ENCODE measurements at regions not wholly inside any gene's neighbourhood (a gene's known extent, or its start where the extent isn't known, plus 50 kb on each side); places are given as distances from the start of the nearest gene placed in this dataset.

- Histone ChIP-seq H3K27me3 (no peaks in the 10 kb centered on the region), H3K4me3 (no peak overlapping the region), H3K27ac (no peak overlapping the region), H3K4me1 (ENCODE audit: insufficient read depth) (no peaks in the 10 kb centered on the region), H3K9me3 (no peaks in the 10 kb centered on the region), H3K36me3 (no peaks in the 10 kb centered on the region)
- TF ChIP-seq EP300 (IDR thresholded peaks at IDR 0.05) (no peak), POLR2A (IDR thresholded peaks at IDR 0.05) (no peak)
- TF ChIP-seq, protein P1, sequence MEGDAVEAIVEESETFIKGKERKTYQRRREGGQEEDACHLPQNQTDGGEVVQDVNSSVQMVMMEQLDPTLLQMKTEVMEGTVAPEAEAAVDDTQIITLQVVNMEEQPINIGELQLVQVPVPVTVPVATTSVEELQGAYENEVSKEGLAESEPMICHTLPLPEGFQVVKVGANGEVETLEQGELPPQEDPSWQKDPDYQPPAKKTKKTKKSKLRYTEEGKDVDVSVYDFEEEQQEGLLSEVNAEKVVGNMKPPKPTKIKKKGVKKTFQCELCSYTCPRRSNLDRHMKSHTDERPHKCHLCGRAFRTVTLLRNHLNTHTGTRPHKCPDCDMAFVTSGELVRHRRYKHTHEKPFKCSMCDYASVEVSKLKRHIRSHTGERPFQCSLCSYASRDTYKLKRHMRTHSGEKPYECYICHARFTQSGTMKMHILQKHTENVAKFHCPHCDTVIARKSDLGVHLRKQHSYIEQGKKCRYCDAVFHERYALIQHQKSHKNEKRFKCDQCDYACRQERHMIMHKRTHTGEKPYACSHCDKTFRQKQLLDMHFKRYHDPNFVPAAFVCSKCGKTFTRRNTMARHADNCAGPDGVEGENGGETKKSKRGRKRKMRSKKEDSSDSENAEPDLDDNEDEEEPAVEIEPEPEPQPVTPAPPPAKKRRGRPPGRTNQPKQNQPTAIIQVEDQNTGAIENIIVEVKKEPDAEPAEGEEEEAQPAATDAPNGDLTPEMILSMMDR (IDR thresholded peaks at IDR 0.05) = no peak
- 84 to 88% (median 86%) methylated on average over 4 of the region's 4 CpGs for WGBS, 3 donors
- no peak for DNase-seq
- intact Hi-C loops (cut with DNase I) = no loop called here
Measured at GRCh38 chr11:97349201-97349600, 959.4 kb downstream of the JRKL start.

DNA sequence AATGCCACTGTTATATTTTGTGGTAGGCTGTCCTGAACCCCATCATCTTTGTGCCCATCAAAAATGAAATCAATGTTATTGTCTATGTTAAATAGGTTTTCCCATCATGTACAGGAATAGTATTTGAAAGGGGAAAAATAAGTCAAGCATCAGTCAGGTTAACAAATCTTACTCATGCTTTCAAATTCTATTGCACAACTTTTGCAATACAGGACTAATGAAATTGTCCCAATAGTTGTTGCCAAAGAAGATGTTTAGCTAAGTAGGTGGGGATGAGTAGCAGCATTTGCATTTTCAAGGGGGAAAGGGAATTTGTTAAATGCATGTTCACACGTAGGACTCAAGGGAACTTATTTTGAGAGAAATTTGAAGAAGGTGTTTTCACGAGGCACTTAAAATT lies 962.1 kb downstream of the JRKL start:
- no peaks in the 10 kb centered on the region for H3K27me3 ChIP-seq
- 22 to 64% (median 36%) methylated on average over 2 of the region's 2 CpGs for WGBS, 3 donors
- intact Hi-C loops (cut with DNase I) = no loop called here
- DNase-seq = no peak
- no peaks in the 10 kb centered on the region for H3K4me1 ChIP-seq (ENCODE audit: insufficient read depth)
- no peaks in the 10 kb centered on the region for H3K9me3 ChIP-seq
- no peak overlapping the region for H3K4me3 ChIP-seq
- TF ChIP-seq, protein P1 (IDR thresholded peaks at IDR 0.05) = no peak
- TF ChIP-seq POLR2A (IDR thresholded peaks at IDR 0.05) (no peak), EP300 (IDR thresholded peaks at IDR 0.05) (no peak)
- H3K36me3 ChIP-seq = no peaks in the 10 kb centered on the region
- H3K27ac ChIP-seq = no peak overlapping the region

DNA sequence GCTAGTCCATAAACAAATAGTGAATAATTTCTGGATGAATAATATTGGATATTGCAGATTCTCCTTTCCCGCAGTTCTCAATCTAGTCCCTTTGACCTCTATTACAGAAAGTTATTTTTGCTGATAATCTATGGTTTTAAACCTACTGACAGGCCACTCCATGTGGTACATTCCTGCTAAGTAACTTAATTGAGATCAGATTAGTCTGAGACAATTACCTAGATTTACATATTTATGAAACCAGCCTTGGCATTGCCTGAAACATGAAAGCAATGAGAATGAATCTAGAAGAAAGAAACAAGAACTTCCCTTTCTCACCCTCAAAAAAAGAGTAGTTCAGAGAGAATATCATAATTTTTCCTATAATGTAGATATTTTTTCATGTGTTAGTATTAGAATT lies 964.2 kb downstream of the JRKL start:
- WGBS, 3 donors = 81 to 91% (median 83%) methylated on average over 1 of the region's 1 CpG
- no peak for DNase-seq
- intact Hi-C loops (cut with DNase I) = no loop called here
- no peaks in the 10 kb centered on the region for H3K27me3 ChIP-seq
- no peaks in the 10 kb centered on the region for H3K36me3 ChIP-seq
- no peak overlapping the region for H3K4me3 ChIP-seq
- H3K4me1 ChIP-seq (ENCODE audit: insufficient read depth) = no peaks in the 10 kb centered on the region
- TF ChIP-seq POLR2A (IDR thresholded peaks at IDR 0.05) (no peak), EP300 (IDR thresholded peaks at IDR 0.05) (no peak)
- TF ChIP-seq, protein P1 (IDR thresholded peaks at IDR 0.05) = no peak
- H3K9me3 ChIP-seq = no peaks in the 10 kb centered on the region
- no peak overlapping the region for H3K27ac ChIP-seq

DNA sequence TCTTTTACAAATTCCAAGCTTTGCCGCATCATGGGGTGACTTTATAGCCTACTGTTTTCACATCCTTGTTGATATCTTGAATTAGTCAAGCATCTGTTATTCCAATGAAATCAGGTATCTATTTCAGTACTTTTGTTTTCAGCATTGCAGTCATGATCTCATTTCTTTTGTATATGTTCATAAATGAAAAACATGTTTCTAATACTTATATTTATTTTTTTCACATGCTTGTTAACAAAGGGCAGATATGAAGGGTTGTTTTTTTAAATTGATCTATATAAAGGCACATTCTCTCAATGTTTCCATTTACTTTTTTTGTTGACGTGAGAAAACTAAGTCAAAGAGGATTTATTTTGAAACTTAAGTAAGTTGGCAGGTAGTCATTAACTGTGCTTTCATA lies 964.8 kb downstream of the JRKL start:
- no peak for DNase-seq
- no peak overlapping the region for H3K27ac ChIP-seq
- intact Hi-C loops (cut with DNase I) = no loop called here
- H3K9me3 ChIP-seq = no peaks in the 10 kb centered on the region
- H3K4me3 ChIP-seq = no peak overlapping the region
- no peaks in the 10 kb centered on the region for H3K36me3 ChIP-seq
- WGBS, 3 donors = 44 to 69% (median 49%) methylated on average over 2 of the region's 2 CpGs
- H3K4me1 ChIP-seq (ENCODE audit: insufficient read depth) = no peaks in the 10 kb centered on the region
- TF ChIP-seq EP300 (IDR thresholded peaks at IDR 0.05) (no peak), POLR2A (IDR thresholded peaks at IDR 0.05) (no peak)
- TF ChIP-seq, protein P1 (IDR thresholded peaks at IDR 0.05) = no peak
- H3K27me3 ChIP-seq = no peaks in the 10 kb centered on the region

DNA sequence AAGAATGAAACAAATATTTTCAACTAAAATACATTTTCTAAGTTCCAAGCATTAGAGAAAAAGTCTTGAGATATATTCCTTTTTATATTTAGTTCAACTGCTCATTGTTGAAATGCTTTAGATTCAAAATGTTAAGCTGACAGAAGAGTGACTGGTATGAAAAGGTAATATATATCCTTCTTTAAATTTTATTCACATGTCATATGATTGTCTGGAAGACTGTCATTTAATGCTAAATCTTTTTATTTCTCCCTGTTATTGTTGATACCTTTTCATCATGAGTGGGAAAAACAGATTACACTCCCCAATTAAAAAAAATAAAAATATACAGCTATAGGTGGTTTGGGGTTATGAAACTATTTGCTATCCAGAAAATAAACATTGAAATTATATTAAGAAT lies 965.4 kb downstream of the JRKL start:
- H3K4me1 ChIP-seq (ENCODE audit: insufficient read depth) = no peaks in the 10 kb centered on the region
- H3K27ac ChIP-seq = no peak overlapping the region
- no peaks in the 10 kb centered on the region for H3K36me3 ChIP-seq
- no peak for TF ChIP-seq POLR2A (IDR thresholded peaks at IDR 0.05)
- no peak for TF ChIP-seq EP300 (IDR thresholded peaks at IDR 0.05)
- TF ChIP-seq, protein P1 (IDR thresholded peaks at IDR 0.05) = no peak
- DNase-seq = no peak
- intact Hi-C loops (cut with DNase I) = no loop called here
- H3K4me3 ChIP-seq = no peak overlapping the region
- H3K27me3 ChIP-seq = no peaks in the 10 kb centered on the region
- no peaks in the 10 kb centered on the region for H3K9me3 ChIP-seq
